ENCODE measurements at regions not wholly inside any gene's neighbourhood (a gene's known extent, or its start where the extent isn't known, plus 50 kb on each side); places are given as distances from the start of the nearest gene placed in this dataset.

DNA sequence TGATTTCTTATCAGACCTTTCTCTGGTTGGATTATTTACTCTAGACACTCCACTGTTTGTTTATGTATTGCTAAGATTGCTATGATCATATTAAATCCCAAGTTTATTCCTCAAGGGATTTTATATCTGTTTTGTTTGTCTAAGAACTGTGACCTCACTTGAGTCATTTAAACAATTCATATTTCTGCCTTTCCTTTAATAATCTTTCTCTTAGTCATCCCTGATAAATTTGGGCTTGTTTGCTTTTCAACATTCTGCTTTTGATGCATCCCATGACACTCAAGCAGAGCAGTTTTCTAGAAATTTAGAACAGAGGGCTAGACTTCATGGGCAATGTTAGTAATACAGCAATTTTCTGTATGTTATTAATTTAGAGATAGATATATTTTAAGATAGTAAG, 231.6 kb upstream of the TNC start:
- no peak for TF ChIP-seq CTCF (IDR thresholded peaks at IDR 0.05)
- TF ChIP-seq EP300 (IDR thresholded peaks at IDR 0.05): no peak

Data from upper lobe of left lung (tissue), 4 donors.